NB4 (cell line): ENCODE measurements at regions not wholly inside any gene's neighbourhood (a gene's known extent, or its start where the extent isn't known, plus 50 kb on each side); places are given as distances from the start of the nearest gene placed in this dataset.

Experiments
- DNase-seq: peaks from one replicate; pipeline ENCODE4 v3.0.0; 2010; ENCODE audit warnings: low read depth
- H3K4me3 ChIP-seq: one replicate; pipeline ENCODE4 v1.5.1; 2011; ENCODE audit warnings: mild to moderate bottlenecking, low read depth, low read length, moderate library complexity
- MYC ChIP-seq: IDR thresholded peaks from 2 replicates; pipeline ENCODE4 v1.6.1; 2011; ENCODE audit warnings: low read depth, low read length
- POLR2A ChIP-seq: IDR thresholded peaks from 2 replicates; pipeline ENCODE4 v1.6.1; 2011; ENCODE audit warnings: mild to moderate bottlenecking; ENCODE audit not compliant: insufficient read length; ENCODE audit errors: extremely low read depth
- TF ChIP-seq, protein P1 (sequence below): IDR thresholded peaks from 2 replicates; pipeline ENCODE4 v1.6.1; 2011; ENCODE audit warnings: low read depth, low read length
- TF ChIP-seq, protein P2 (sequence below): IDR thresholded peaks from one replicate; pipeline ENCODE4 v1.5.1; 2012; ENCODE audit warnings: low read depth, low read length

- no peak for DNase-seq
- H3K4me3 ChIP-seq: no peak overlapping the region
- TF ChIP-seq, protein P1, sequence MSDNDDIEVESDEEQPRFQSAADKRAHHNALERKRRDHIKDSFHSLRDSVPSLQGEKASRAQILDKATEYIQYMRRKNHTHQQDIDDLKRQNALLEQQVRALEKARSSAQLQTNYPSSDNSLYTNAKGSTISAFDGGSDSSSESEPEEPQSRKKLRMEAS: no peak
- TF ChIP-seq MYC: no peak
- TF ChIP-seq, protein P2, sequence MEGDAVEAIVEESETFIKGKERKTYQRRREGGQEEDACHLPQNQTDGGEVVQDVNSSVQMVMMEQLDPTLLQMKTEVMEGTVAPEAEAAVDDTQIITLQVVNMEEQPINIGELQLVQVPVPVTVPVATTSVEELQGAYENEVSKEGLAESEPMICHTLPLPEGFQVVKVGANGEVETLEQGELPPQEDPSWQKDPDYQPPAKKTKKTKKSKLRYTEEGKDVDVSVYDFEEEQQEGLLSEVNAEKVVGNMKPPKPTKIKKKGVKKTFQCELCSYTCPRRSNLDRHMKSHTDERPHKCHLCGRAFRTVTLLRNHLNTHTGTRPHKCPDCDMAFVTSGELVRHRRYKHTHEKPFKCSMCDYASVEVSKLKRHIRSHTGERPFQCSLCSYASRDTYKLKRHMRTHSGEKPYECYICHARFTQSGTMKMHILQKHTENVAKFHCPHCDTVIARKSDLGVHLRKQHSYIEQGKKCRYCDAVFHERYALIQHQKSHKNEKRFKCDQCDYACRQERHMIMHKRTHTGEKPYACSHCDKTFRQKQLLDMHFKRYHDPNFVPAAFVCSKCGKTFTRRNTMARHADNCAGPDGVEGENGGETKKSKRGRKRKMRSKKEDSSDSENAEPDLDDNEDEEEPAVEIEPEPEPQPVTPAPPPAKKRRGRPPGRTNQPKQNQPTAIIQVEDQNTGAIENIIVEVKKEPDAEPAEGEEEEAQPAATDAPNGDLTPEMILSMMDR: no peak
- TF ChIP-seq POLR2A: no peak
Measured at GRCh38 chr10:104584541-104584940, 56.5 kb upstream of the SORCS3 start.

GRCh38 chr10:104587751-104588150 is 53.3 kb upstream of the SORCS3 start:
- DNase-seq: no peak
- TF ChIP-seq MYC: no peak
- TF ChIP-seq, protein P1: no peak
- no peak for TF ChIP-seq POLR2A
- TF ChIP-seq, protein P2: no peak
- no peak overlapping the region for H3K4me3 ChIP-seq

- TF ChIP-seq, protein P2: no peak
- TF ChIP-seq MYC: no peak
- no peak for DNase-seq
- H3K4me3 ChIP-seq: no peak overlapping the region
Measured at GRCh38 chr10:104589431-104589830, 51.7 kb upstream of the SORCS3 start.

- TF ChIP-seq POLR2A: no peak
- TF ChIP-seq MYC: no peak
- TF ChIP-seq, protein P1: no peak
- TF ChIP-seq, protein P2: no peak
- DNase-seq: no peak
- H3K4me3 ChIP-seq: no peak overlapping the region
Measured at GRCh38 chr10:104589871-104590270, 51.2 kb upstream of the SORCS3 start.
